MM.1S (cell line): ENCODE measurements at regions not wholly inside any gene's neighbourhood (a gene's known extent, or its start where the extent isn't known, plus 50 kb on each side); places are given as distances from the start of the nearest gene placed in this dataset.
"Not testable (repeated sequence)": the region's sequence is repeated elsewhere in the genome, so short reads cannot be mapped to it uniquely, and the experiment has no call there.

ENCODE experiments used
- DNase-seq: peaks from one replicate; pipeline ENCODE4 v3.0.0-alpha.2; 2015
- H2AFZ ChIP-seq: fragments of 300-600 bp; sonication (generic); 2 replicates; pipeline ENCODE4 v1.6.0; 2016; ENCODE audit warnings: antibody characterized with exemption, low read length
- H3F3A ChIP-seq: fragments of 300-600 bp; sonication (generic); 2 replicates; pipeline ENCODE4 v1.6.1; 2016; ENCODE audit warnings: mild to moderate bottlenecking, antibody characterized with exemption, low read length, moderate library complexity, mixed read lengths; ENCODE audit not compliant: insufficient read depth
- H3K27ac ChIP-seq: fragments of 300-600 bp; sonication (generic); 2 replicates; pipeline ENCODE4 v1.5.1; 2016; ENCODE audit warnings: mild to moderate bottlenecking, low read length
- H3K27me3 ChIP-seq: fragments of 300-600 bp; sonication (generic); replicated peaks from 2 replicates; pipeline ENCODE4 v1.6.0; 2016; ENCODE audit warnings: low read length; ENCODE audit not compliant: insufficient read depth
- H3K36me3 ChIP-seq: fragments of 300-600 bp; sonication (generic); replicated peaks from 2 replicates; pipeline ENCODE4 v1.6.1; 2016; ENCODE audit warnings: mild to moderate bottlenecking, low read length, mixed read lengths; ENCODE audit not compliant: insufficient read depth
- H3K4me1 ChIP-seq: fragments of 300-600 bp; sonication (generic); 2 replicates; pipeline ENCODE4 v1.6.1; 2016; ENCODE audit warnings: low read length, mixed read lengths
- H3K4me2 ChIP-seq: fragments of 300-600 bp; sonication (generic); 2 replicates; pipeline ENCODE4 v1.6.0; 2016; ENCODE audit warnings: low read depth, low read length
- H3K4me3 ChIP-seq: fragments of 300-600 bp; sonication (generic); 2 replicates; pipeline ENCODE4 v1.5.1; 2016; ENCODE audit warnings: low read length, mixed read lengths
- H3K79me2 ChIP-seq: fragments of 300-600 bp; sonication (generic); 2 replicates; pipeline ENCODE4 v1.6.1; 2016; ENCODE audit warnings: mixed run types, low read length, mixed read lengths
- H3K9ac ChIP-seq: fragments of 300-600 bp; sonication (generic); 2 replicates; pipeline ENCODE4 v1.6.1; 2016; ENCODE audit warnings: low read length, mixed read lengths
- H3K9me2 ChIP-seq: fragments of 300-600 bp; sonication (generic); replicated peaks from 2 replicates; pipeline ENCODE4 v1.6.1; 2016; ENCODE audit warnings: mild to moderate bottlenecking, low read length, mixed read lengths; ENCODE audit not compliant: insufficient read depth
- H3K9me3 ChIP-seq: fragments of 300-600 bp; sonication (generic); replicated peaks from 2 replicates; pipeline ENCODE4 v1.6.1; 2016; ENCODE audit warnings: mild to moderate bottlenecking, low read length, mixed read lengths; ENCODE audit not compliant: insufficient read depth
- H4K20me1 ChIP-seq: fragments of 300-600 bp; sonication (generic); 2 replicates; pipeline ENCODE4 v1.6.1; 2016; ENCODE audit warnings: mild to moderate bottlenecking, low read length, moderate library complexity, mixed read lengths; ENCODE audit not compliant: insufficient read depth
- EZH2 ChIP-seq: fragments of 300-600 bp; sonication (generic); optimal IDR thresholded peaks from 2 replicates; pipeline ENCODE3; 2017; ENCODE audit warnings: low read depth, mild to moderate bottlenecking, antibody characterized with exemption, low read length, mixed read lengths
- EZH2phosphoT487 ChIP-seq: fragments of 300-600 bp; sonication (generic); IDR thresholded peaks from 2 replicates; pipeline ENCODE4 v1.6.1; 2018; ENCODE audit warnings: antibody characterized with exemption, low read length
- TF ChIP-seq, protein P1 (sequence below): fragments of 300-600 bp; sonication (generic); IDR thresholded peaks from 2 replicates; pipeline ENCODE4 v1.5.1; 2016; ENCODE audit warnings: antibody characterized with exemption, low read length, mixed read lengths

DNA sequence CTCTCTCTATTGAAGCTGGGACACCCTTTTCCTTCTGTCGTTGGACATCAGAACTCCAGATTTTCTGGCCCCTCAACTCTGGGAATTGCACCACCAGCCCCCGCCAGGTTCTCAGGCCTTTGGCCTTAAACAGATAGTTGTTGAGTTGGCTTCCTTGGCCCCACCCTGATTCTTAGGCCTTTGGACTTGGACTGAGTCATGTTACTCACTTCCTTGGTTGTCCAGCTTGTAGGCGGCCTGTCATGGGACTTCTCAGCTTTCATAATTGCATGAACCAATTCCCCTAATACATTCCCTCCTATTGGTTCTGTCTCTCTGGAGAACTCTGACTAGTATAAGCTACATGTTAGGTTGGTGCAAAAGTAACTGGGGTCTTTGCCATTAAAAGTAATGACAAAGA lies 195.7 kb downstream of the GPAT3 start:
- Histone ChIP-seq H4K20me1 (no peaks in the 10 kb centered on the region), H3K9me2 (no peaks in the 10 kb centered on the region), H2AFZ (no peak overlapping the region), H3K4me2 (no peak overlapping the region), H3K4me3 (no peak overlapping the region), H3K27me3 (no peaks in the 10 kb centered on the region), H3F3A (no peaks in the 10 kb centered on the region), H3K9me3 (no peaks in the 10 kb centered on the region), H3K36me3 (no peaks in the 10 kb centered on the region), H3K79me2 (no peaks in the 10 kb centered on the region), H3K27ac (no peak overlapping the region), H3K4me1 (no peaks in the 10 kb centered on the region), H3K9ac (no peak overlapping the region)
- DNase-seq, result no peak
- TF ChIP-seq, protein P1, sequence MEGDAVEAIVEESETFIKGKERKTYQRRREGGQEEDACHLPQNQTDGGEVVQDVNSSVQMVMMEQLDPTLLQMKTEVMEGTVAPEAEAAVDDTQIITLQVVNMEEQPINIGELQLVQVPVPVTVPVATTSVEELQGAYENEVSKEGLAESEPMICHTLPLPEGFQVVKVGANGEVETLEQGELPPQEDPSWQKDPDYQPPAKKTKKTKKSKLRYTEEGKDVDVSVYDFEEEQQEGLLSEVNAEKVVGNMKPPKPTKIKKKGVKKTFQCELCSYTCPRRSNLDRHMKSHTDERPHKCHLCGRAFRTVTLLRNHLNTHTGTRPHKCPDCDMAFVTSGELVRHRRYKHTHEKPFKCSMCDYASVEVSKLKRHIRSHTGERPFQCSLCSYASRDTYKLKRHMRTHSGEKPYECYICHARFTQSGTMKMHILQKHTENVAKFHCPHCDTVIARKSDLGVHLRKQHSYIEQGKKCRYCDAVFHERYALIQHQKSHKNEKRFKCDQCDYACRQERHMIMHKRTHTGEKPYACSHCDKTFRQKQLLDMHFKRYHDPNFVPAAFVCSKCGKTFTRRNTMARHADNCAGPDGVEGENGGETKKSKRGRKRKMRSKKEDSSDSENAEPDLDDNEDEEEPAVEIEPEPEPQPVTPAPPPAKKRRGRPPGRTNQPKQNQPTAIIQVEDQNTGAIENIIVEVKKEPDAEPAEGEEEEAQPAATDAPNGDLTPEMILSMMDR, result no peak
- no peak for TF ChIP-seq EZH2

DNA sequence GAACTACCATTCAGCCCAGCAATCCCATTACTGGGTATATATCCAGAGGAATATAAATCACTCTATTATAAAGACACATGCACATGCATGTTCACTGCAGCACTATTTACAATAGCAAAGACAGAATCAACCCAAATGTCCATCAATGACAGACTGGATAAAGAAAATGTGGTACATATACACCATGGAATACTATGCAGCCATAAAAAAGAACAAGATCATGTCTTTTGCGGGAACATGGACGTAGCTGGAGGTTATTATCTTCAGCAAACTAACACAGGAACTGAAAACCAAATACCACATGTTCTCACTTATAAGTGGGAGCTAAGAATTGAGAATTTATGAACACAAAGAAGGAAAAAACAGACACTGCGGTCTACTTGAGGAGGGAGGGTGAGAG lies 195.1 kb downstream of the GPAT3 start:
- H3K4me1 ChIP-seq, H3K4me2 ChIP-seq, H3K9me2 ChIP-seq, H4K20me1 ChIP-seq, H3K27me3 ChIP-seq, H3F3A ChIP-seq, H3K9ac ChIP-seq, H3K36me3 ChIP-seq, H3K4me3 ChIP-seq, DNase-seq, H3K27ac ChIP-seq, H3K79me2 ChIP-seq, H3K9me3 ChIP-seq, H2AFZ ChIP-seq: not testable (repeated sequence)

DNA sequence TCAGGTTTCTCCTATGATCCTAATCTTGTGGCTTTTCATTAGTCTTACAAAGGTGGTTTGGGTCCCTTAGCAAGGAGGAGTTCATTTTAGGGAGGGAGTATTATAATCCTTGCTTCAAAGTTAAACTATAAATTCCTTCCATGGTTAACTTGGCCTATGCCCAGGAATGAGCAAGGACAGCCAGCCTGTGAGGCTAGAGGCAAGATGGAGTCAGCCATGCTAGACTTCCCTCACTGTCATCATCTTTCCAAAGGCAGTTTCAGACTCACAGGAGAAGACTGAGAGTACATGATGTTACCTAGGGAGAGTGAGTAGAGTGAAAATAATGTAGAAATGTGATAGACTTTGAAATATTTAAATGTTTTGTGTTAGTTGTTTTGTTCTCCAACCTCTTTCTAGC lies 192.3 kb downstream of the GPAT3 start:
- Histone ChIP-seq H3F3A (no peaks in the 10 kb centered on the region), H3K36me3 (no peaks in the 10 kb centered on the region), H3K4me2 (no peak overlapping the region), H3K9ac (no peak overlapping the region), H2AFZ (no peak overlapping the region), H3K79me2 (no peaks in the 10 kb centered on the region), H3K27me3 (no peaks in the 10 kb centered on the region), H3K4me1 (no peaks in the 10 kb centered on the region), H3K9me2 (no peaks in the 10 kb centered on the region), H3K9me3 (no peaks in the 10 kb centered on the region), H3K27ac (no peak overlapping the region), H3K4me3 (no peak overlapping the region), H4K20me1 (no peaks in the 10 kb centered on the region)
- no peak for DNase-seq
- TF ChIP-seq EZH2 (no peak), EZH2phosphoT487 (no peak)
- TF ChIP-seq, protein P1, result no peak

DNA sequence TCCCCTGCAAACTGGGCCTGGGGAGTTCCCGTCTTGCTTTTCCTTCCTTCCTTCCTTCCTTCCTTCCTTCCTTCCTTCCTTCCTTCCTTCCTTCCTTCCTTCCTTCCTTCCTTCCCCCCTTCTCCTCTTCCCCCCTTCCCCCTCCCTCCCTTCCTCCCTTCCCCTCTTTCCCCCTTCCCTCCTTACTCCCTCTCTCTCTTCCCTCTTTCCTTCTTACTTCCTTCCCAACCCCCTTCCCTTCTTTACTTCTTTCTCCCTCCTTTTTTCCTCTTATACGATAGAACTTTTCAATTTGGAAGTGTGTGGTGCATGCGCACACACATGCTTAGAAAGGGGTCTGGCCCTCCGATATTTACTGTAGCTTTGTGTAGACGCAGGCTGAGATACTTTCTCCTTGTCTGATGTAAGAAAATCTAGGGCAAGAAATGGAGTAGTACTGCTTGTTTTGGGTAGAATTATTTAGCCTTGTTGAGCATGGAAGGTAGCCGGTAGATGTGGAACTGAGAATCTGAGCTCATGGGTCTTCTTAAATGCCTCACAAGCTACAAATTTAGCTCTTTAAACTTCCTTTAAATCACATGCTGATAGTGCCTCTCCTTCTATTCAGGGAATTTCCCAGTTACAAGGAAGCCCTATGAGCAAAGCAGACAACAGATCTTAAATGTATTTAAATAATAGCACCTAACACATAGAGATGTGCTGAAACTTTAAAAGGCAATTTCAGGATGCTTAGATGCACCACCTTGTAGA lies 189.6 kb downstream of the GPAT3 start:
- Histone ChIP-seq H3K9me3 (no peaks in the 10 kb centered on the region), H3K36me3 (no peaks in the 10 kb centered on the region), H3K9ac (no peak overlapping the region), H3F3A (no peaks in the 10 kb centered on the region), H3K4me2 (no peak overlapping the region), H3K27me3 (no peaks in the 10 kb centered on the region), H4K20me1 (no peaks in the 10 kb centered on the region), H3K9me2 (no peaks in the 10 kb centered on the region), H3K4me1 (no peaks in the 10 kb centered on the region), H2AFZ (no peak overlapping the region), H3K27ac (no peak overlapping the region), H3K4me3 (no peak overlapping the region), H3K79me2 (no peaks in the 10 kb centered on the region)
- DNase-seq, result no peak
- TF ChIP-seq EZH2phosphoT487, result no peak
- TF ChIP-seq, protein P1, result no peak
- no peak for TF ChIP-seq EZH2
